ENCODE measurements at regions not wholly inside any gene's neighbourhood (a gene's known extent, or its start where the extent isn't known, plus 50 kb on each side); places are given as distances from the start of the nearest gene placed in this dataset.

GRCh38 chr18:24914171-24914525 lies 437.8 kb downstream of the ZNF521 start:
- TF ChIP-seq POLR2AphosphoS5 (IDR thresholded peaks at IDR 0.05; ENCODE audit: low read depth, low read length) (no peak), POLR2A (IDR thresholded peaks at IDR 0.05; ENCODE audit: low read depth, low read length) (no peak)
